ENCODE measurements at regions not wholly inside any gene's neighbourhood (a gene's known extent, or its start where the extent isn't known, plus 50 kb on each side); places are given as distances from the start of the nearest gene placed in this dataset.

DNA sequence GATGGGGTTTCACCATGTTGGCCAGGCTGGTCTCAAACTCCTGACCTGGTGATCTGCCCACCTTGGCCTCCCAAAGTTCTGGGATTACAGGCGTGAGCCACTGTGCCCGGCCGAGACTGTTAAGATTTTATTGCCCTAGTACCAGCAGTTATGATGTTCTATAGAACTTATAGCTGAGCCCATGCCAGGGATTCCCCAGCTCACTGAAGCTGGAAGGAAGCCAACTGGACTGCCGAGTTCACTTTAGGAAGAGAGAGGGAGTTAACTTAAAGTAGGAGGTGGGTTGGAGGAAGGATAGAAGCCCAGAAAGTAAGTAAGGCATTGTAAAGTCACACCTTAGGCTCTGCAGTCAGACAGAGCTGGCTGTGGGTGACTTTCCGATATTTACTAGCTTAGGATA is 101.1 kb upstream of the BOC start:
- intact Hi-C loops (cut with micrococcal nuclease): no loop called here
- ChIA-PET CTCF (no interaction called here), POLR2A (ENCODE audit: unreplicated experiment) (no interaction called here)
- no TSS peak for BruUV-seq (replicated peaks)
- Histone ChIP-seq H3K9me2 (replicated peaks; ENCODE audit: low read length) (no peaks in the 10 kb centered on the region), H4K20me1 (ENCODE audit: low read length) (no peaks in the 10 kb centered on the region), H3K27ac (ENCODE audit: low read length) (no peak overlapping the region), H3K79me2 (ENCODE audit: low read length) (no peaks in the 10 kb centered on the region), H2AFZ (ENCODE audit: low read length) (no peak overlapping the region), H3F3A (ENCODE audit: low read length, unreplicated experiment) (no peaks in the 10 kb centered on the region), H3K9ac (ENCODE audit: low read length) (no peak overlapping the region), H3K27me3 (ENCODE audit: low read length) (no peaks in the 10 kb centered on the region), H3K9me3 (ENCODE audit: low read length) (no peaks in the 10 kb centered on the region), H3K4me2 (ENCODE audit: low read length) (no peak overlapping the region), H3K4me3 (ENCODE audit: low read length) (no peak overlapping the region), H3K4me1 (ENCODE audit: insufficient read depth, low read length) (peaks cover 25% of the 10 kb centered on the region), H3K36me3 (ENCODE audit: low read depth, low read length) (no peaks in the 10 kb centered on the region)
- ATAC-seq: no peak
- peak; percentile 70 for DNase-seq
- TF ChIP-seq EZH2 (IDR thresholded peaks at IDR 0.05; ENCODE audit: low read length, unreplicated experiment): no peak
- TF ChIP-seq, protein P1, sequence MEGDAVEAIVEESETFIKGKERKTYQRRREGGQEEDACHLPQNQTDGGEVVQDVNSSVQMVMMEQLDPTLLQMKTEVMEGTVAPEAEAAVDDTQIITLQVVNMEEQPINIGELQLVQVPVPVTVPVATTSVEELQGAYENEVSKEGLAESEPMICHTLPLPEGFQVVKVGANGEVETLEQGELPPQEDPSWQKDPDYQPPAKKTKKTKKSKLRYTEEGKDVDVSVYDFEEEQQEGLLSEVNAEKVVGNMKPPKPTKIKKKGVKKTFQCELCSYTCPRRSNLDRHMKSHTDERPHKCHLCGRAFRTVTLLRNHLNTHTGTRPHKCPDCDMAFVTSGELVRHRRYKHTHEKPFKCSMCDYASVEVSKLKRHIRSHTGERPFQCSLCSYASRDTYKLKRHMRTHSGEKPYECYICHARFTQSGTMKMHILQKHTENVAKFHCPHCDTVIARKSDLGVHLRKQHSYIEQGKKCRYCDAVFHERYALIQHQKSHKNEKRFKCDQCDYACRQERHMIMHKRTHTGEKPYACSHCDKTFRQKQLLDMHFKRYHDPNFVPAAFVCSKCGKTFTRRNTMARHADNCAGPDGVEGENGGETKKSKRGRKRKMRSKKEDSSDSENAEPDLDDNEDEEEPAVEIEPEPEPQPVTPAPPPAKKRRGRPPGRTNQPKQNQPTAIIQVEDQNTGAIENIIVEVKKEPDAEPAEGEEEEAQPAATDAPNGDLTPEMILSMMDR (conservative IDR thresholded peaks at IDR 0.05; ENCODE audit: low read depth, low read length): no peak
- TF ChIP-seq EZH2phosphoT487 (IDR thresholded peaks at IDR 0.05; ENCODE audit: borderline replicate concordance, low read length): no peak

DNA sequence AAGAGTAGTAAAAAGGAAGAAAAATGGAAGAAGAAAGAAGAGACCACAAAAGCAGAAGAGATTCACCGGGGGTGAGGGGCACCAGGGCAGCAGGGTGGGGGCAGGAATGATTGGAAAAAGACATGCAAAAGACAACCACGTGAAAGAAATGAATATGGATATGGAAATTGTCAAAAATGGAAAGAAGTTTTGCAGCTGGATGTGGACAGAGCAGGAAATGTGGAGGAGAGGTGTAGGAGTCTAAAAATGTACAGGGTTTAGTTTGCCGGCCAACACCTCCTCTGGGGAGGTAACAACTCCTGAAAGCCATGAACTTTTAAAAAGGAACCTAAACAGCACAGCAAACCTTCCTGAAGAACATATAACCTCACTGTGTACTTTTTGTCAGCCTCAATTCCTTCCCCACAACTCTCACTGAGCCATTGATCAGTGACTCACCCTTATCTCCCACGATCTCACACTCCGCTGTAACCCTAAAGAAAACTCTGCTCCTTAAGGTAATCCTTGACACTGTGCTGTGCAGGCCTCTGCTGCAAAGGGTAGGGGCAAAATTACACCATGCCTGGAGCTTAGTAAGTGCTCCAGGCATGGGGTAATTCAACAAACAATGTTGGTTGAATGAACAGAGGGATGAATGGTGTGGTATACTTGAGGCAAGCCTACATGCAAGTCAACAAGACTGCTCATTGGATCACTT is 100.2 kb upstream of the BOC start:
- H3K9me3 ChIP-seq (ENCODE audit: low read length): no peaks in the 10 kb centered on the region
- H3K9ac ChIP-seq (ENCODE audit: low read length): no peak overlapping the region
- TF ChIP-seq, protein P1 (conservative IDR thresholded peaks at IDR 0.05; ENCODE audit: low read depth, low read length): no peak
- TF ChIP-seq EZH2 (IDR thresholded peaks at IDR 0.05; ENCODE audit: low read length, unreplicated experiment): no peak
- TF ChIP-seq EZH2phosphoT487 (IDR thresholded peaks at IDR 0.05; ENCODE audit: borderline replicate concordance, low read length): no peak
- peak; percentile 68 for DNase-seq
- intact Hi-C loops (cut with micrococcal nuclease): no loop called here
- H3K4me2 ChIP-seq (ENCODE audit: low read length): no peak overlapping the region
- no peak overlapping the region for H2AFZ ChIP-seq (ENCODE audit: low read length)
- H4K20me1 ChIP-seq (ENCODE audit: low read length): no peaks in the 10 kb centered on the region
- H3K27me3 ChIP-seq (ENCODE audit: low read length): no peaks in the 10 kb centered on the region
- no peaks in the 10 kb centered on the region for H3K79me2 ChIP-seq (ENCODE audit: low read length)
- no peak overlapping the region for H3K4me3 ChIP-seq (ENCODE audit: low read length)
- POLR2A ChIA-PET (ENCODE audit: unreplicated experiment): no interaction called here
- H3F3A ChIP-seq (ENCODE audit: low read length, unreplicated experiment): no peaks in the 10 kb centered on the region
- H3K27ac ChIP-seq (ENCODE audit: low read length): no peak overlapping the region
- CTCF ChIA-PET: no interaction called here
- H3K9me2 ChIP-seq (replicated peaks; ENCODE audit: low read length): no peaks in the 10 kb centered on the region
- no peaks in the 10 kb centered on the region for H3K36me3 ChIP-seq (ENCODE audit: low read depth, low read length)
- peak; percentile 58 for ATAC-seq
- BruUV-seq (replicated peaks): no TSS peak
- H3K4me1 ChIP-seq (ENCODE audit: insufficient read depth, low read length): peaks cover 25% of the 10 kb centered on the region

DNA sequence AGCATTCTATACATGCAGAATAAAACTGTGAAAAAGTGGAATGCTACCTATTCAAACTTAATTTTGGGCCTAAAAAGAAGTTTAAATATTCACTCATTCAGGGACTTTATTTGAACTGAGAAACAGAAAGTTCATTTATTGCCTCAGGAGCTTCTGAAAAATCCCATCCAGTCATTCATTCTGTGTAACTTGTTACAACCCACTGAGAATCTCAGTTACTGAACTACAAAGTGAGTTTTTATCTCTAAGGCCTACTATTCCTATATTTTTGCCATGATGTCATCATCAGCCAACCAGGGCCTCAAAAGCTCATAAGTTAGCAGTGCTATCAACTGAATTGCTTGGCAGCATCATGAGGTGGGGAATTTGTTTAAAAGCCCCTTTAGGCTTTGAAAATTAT is 98.0 kb upstream of the BOC start:
- Histone ChIP-seq H3K27ac (ENCODE audit: low read length) (no peak overlapping the region), H3K4me3 (ENCODE audit: low read length) (no peak overlapping the region), H3K9me3 (ENCODE audit: low read length) (no peaks in the 10 kb centered on the region), H3K9ac (ENCODE audit: low read length) (no peak overlapping the region), H3K9me2 (replicated peaks; ENCODE audit: low read length) (no peaks in the 10 kb centered on the region), H2AFZ (ENCODE audit: low read length) (no peak overlapping the region), H3K27me3 (ENCODE audit: low read length) (no peaks in the 10 kb centered on the region), H4K20me1 (ENCODE audit: low read length) (no peaks in the 10 kb centered on the region), H3K79me2 (ENCODE audit: low read length) (no peaks in the 10 kb centered on the region), H3K4me1 (ENCODE audit: insufficient read depth, low read length) (peaks cover 23% of the 10 kb centered on the region), H3K4me2 (ENCODE audit: low read length) (no peak overlapping the region), H3F3A (ENCODE audit: low read length, unreplicated experiment) (no peaks in the 10 kb centered on the region), H3K36me3 (ENCODE audit: low read depth, low read length) (no peaks in the 10 kb centered on the region)
- no peak for ATAC-seq
- DNase-seq: no peak
- ChIA-PET POLR2A (ENCODE audit: unreplicated experiment) (no interaction called here), CTCF (no interaction called here)
- TF ChIP-seq, protein P1 (conservative IDR thresholded peaks at IDR 0.05; ENCODE audit: low read depth, low read length): no peak
- TF ChIP-seq EZH2phosphoT487 (IDR thresholded peaks at IDR 0.05; ENCODE audit: borderline replicate concordance, low read length) (no peak), EZH2 (IDR thresholded peaks at IDR 0.05; ENCODE audit: low read length, unreplicated experiment) (no peak)
- intact Hi-C loops (cut with micrococcal nuclease): no loop called here
- no TSS peak for BruUV-seq (replicated peaks)
